T-cell (primary cell): ENCODE measurements at regions not wholly inside any gene's neighbourhood (a gene's known extent, or its start where the extent isn't known, plus 50 kb on each side); places are given as distances from the start of the nearest gene placed in this dataset.

Source experiments
- ATAC-seq, 4 experiments: fragments of 200-7000 bp in 3 of 4; fragments of 150-1000 bp in 1 of 4; cut with Tn5 transposase; replicated peaks in 1 of 4; 1 replicate in 3 of 4; 2 replicates in 1 of 4; pipeline ENCODE4 v1.10.0; 2021; ENCODE audit warnings: moderate library complexity in 3 of 4, mild to moderate bottlenecking in 2 of 4, moderate number of reproducible peaks in 1 of 4
- CTCF ChIA-PET, 2 donors: fragments of 300-600 bp; sonication (Branson Sonifier 250); formaldehyde crosslinking; loops; one replicate each; lab custom pipeline; 2022; ENCODE audit warnings: antibody characterized with exemption in 2 of 2; lab: Charles Lee
- POLR2A ChIA-PET, 2 donors: fragments of 300-600 bp; sonication (Branson Sonifier 250); formaldehyde crosslinking; loops; one replicate each; lab custom pipeline; 2022; ENCODE audit warnings: antibody characterized with exemption in 2 of 2; lab: Charles Lee
- DNase-seq, 35 experiments: peaks; one replicate each; pipeline versions ENCODE4 v3.0.0 to v3.0.0-alpha.2; 2013 to 2023
- H3K27ac ChIP-seq: one replicate; pipeline ENCODE4 v1.5.1; 2013; ENCODE audit warnings: low read length
- H3K27me3 ChIP-seq, 2 experiments: replicated peaks in 1 of 2; 1 replicate in 1 of 2; 2 replicates in 1 of 2; pipeline versions ENCODE4 v1.6.1 to v1.7.0; 2013; ENCODE audit warnings: low read length in 1 of 2, mixed read lengths in 1 of 2; ENCODE audit not compliant: control insufficient read depth in 2 of 2, insufficient read depth in 2 of 2; ENCODE audit errors: extremely low read depth in 1 of 2
- H3K36me3 ChIP-seq, 2 donors: 1 replicate in 1 of 2; 2 replicates in 1 of 2; pipeline versions ENCODE4 v1.6.1 to v1.7.0; 2013; ENCODE audit warnings: low read length in 1 of 2; ENCODE audit not compliant: control insufficient read depth in 2 of 2, insufficient read depth in 1 of 2; ENCODE audit errors: extremely low read depth in 1 of 2
- H3K4me1 ChIP-seq, 2 experiments: 1 replicate in 1 of 2; 2 replicates in 1 of 2; pipeline versions ENCODE4 v1.6.1 to v1.7.0; 2013; ENCODE audit warnings: low read length in 2 of 2, mixed read lengths in 1 of 2; ENCODE audit not compliant: insufficient read depth in 2 of 2, control insufficient read depth in 1 of 2; ENCODE audit errors: extremely low read depth in 1 of 2
- H3K4me3 ChIP-seq, 2 donors: 1 replicate in 1 of 2; 2 replicates in 1 of 2; pipeline versions ENCODE4 v1.5.1 to v1.7.0; 2013; ENCODE audit warnings: mild to moderate bottlenecking in 2 of 2, low read length in 1 of 2, moderate library complexity in 1 of 2; ENCODE audit not compliant: control insufficient read depth in 1 of 2; ENCODE audit errors: extremely low read depth in 1 of 2
- H3K9me3 ChIP-seq: 2 replicates; pipeline ENCODE4 v1.7.0; 2013
- H3K27ac Mint-ChIP-seq, 2 donors: one replicate each; pipeline ENCODE4 v1.8.0; 2020 to 2021; ENCODE audit warnings: mild to moderate bottlenecking in 2 of 2, mixed read lengths in 2 of 2
- H3K27me3 Mint-ChIP-seq, 2 donors: one replicate each; pipeline ENCODE4 v1.8.0; 2021 to 2022; ENCODE audit warnings: mixed read lengths in 2 of 2
- H3K36me3 Mint-ChIP-seq: one replicate; pipeline ENCODE4 v1.8.0; 2021; ENCODE audit warnings: mixed read lengths
- H3K4me1 Mint-ChIP-seq, 3 donors: one replicate each; pipeline ENCODE4 v1.8.0; 2020 to 2022; ENCODE audit warnings: mixed read lengths in 3 of 3, mild to moderate bottlenecking in 1 of 3
- H3K4me3 Mint-ChIP-seq, 3 donors: one replicate each; pipeline ENCODE4 v1.8.0; 2020 to 2022; ENCODE audit warnings: mild to moderate bottlenecking in 3 of 3, mixed read lengths in 3 of 3, moderate library complexity in 3 of 3
- H3K9me3 Mint-ChIP-seq, 3 donors: one replicate each; pipeline ENCODE4 v1.8.0; 2020 to 2022; ENCODE audit warnings: mixed read lengths in 3 of 3
- WGBS: methylation state at CpG from one replicate; pipeline ENCODE4 v1.1.5; 2013; ENCODE audit warnings: missing lambda C conversion rate; ENCODE audit not compliant: insufficient coverage; 5-methylcytosine and 5-hydroxymethylcytosine counted together

DNA sequence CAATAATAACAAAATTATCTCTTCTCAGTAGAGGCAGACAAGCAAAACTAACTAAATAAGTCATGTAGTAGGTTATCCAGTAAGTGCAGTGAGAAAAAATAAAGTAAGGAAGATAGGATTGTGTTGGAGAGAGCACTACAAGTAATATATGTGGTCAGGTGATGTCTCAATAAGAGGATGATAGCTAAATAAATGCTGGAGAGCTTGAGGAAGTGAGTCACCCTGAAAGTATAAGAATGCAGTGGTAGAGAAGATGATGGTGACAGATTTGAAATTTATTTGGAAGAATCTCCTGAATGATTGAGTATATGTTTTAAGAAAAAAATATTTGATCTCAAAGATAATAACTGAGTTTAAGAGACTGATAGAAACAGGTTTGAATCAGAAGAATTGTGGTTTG lies 152.2 kb upstream of the PRR20A start:
- Mint-ChIP-seq H3K4me3 (no peak overlapping the region), H3K27ac (no peak overlapping the region), H3K9me3 (peaks cover 7 to 19% (median 13%) of the 10 kb centered on the region in 3 donors), H3K27me3 (no peaks in the 10 kb centered on the region), H3K36me3 (no peaks in the 10 kb centered on the region), H3K4me1 (no peaks in the 10 kb centered on the region)
- H3K9me3 ChIP-seq, result peaks cover 3% of the 10 kb centered on the region
- no peak for ATAC-seq
- POLR2A ChIA-PET, result no interaction called here
- H3K4me3 ChIP-seq, result no peak overlapping the region
- CTCF ChIA-PET, result no interaction called here
- H3K27ac ChIP-seq, result no peak overlapping the region
- no peak for DNase-seq
- H3K36me3 ChIP-seq, result no peaks in the 10 kb centered on the region
- no peaks in the 10 kb centered on the region for H3K27me3 ChIP-seq
- no peaks in the 10 kb centered on the region for H3K4me1 ChIP-seq

DNA sequence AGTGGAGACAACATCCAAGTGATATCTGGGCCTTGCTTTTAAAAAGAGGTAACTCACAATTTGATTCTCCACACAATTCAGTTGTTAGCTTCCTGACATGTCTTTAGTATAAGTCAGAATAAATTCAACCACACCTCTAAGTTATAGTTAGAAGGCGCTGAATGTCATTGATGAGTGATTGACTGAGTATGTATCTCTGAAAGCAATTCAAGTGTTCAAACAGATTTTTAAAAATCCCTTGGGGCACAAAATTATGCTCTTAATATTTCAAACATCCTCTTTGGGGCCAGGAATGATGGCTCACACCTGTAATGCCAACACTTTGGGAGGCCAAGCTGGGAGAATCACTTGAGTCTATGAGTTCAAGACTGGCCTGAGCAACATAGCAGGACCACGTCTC lies 137.0 kb upstream of the PRR20A start:
- Mint-ChIP-seq H3K4me3 (no peak overlapping the region), H3K36me3 (no peaks in the 10 kb centered on the region), H3K27me3 (no peaks in the 10 kb centered on the region), H3K4me1 (no peaks in the 10 kb centered on the region), H3K9me3 (peaks cover 16 to 19% (median 16%) of the 10 kb centered on the region in 3 donors), H3K27ac (no peak overlapping the region)
- POLR2A ChIA-PET, result interaction anchor here in 1 of 2 donors (0.6 kb wide), 1 partner anchor 71 kb away, joined by 4 read pairs; no protein-coding TSS in a partner anchor
- DNase-seq (no peak), ATAC-seq (no peak)
- CTCF ChIA-PET, result no interaction called here
- Histone ChIP-seq H3K27me3 (no peaks in the 10 kb centered on the region), H3K36me3 (no peaks in the 10 kb centered on the region), H3K4me3 (no peak overlapping the region), H3K9me3 (peaks cover 2% of the 10 kb centered on the region), H3K27ac (no peak overlapping the region), H3K4me1 (no peaks in the 10 kb centered on the region)
- WGBS, result no CpG with 5 or more reads among the region's 2 CpGs

DNA sequence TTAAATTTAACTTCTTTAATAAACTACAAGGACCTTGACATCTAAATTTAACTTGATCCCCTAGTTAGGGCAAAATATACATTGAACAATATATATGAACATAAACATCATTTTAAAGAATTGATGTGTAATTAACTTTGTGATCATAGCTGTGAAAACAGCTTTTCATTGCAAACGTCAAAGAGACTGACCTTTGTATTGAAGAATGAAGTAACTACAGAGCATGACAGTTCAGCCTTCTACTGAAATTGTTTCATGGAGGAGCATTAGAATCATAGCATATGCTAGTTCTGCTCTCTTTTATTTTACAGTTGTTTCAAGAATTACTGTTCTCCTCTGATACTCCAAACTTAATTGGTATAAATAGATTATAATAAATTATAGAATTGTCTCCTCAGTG lies 123.4 kb upstream of the PRR20A start:
- no CpG with 5 or more reads among the region's 1 CpG for WGBS
- H3K9me3 Mint-ChIP-seq, result peaks cover 11 to 26% (median 16%) of the 10 kb centered on the region in 3 donors
- H3K4me1 Mint-ChIP-seq, result no peaks in the 10 kb centered on the region
- no peaks in the 10 kb centered on the region for H3K4me1 ChIP-seq
- no peaks in the 10 kb centered on the region for H3K27me3 ChIP-seq
- no peak for DNase-seq
- CTCF ChIA-PET, result no interaction called here
- no peak overlapping the region for H3K4me3 ChIP-seq
- H3K9me3 ChIP-seq, result no peaks in the 10 kb centered on the region
- H3K36me3 Mint-ChIP-seq, result no peaks in the 10 kb centered on the region
- H3K27ac ChIP-seq, result no peak overlapping the region
- no peak overlapping the region for H3K4me3 Mint-ChIP-seq
- POLR2A ChIA-PET, result no interaction called here
- no peak for ATAC-seq
- H3K27me3 Mint-ChIP-seq, result no peaks in the 10 kb centered on the region
- no peaks in the 10 kb centered on the region for H3K36me3 ChIP-seq
- no peak overlapping the region for H3K27ac Mint-ChIP-seq

DNA sequence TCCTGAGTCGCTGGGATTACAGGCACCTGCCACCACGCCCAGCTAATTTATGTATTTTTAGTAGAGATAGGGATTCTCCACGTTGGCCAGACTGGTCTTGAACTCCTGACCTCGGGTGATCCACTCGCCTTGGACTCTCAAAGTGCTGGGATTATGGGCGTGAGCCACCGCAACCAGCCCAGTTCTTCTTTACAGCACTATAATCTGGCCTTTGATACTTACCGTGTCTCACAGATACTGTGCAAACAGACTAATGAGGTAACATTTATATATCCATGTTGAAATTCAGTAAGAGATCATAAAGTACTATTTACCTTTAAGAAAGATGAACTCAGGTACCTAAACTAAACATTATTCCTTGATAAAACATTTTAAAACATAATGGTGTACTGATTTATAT lies 121.8 kb upstream of the PRR20A start:
- no peak overlapping the region for H3K4me3 Mint-ChIP-seq
- no peaks in the 10 kb centered on the region for H3K36me3 Mint-ChIP-seq
- Histone ChIP-seq H3K4me3 (no peak overlapping the region), H3K36me3 (no peaks in the 10 kb centered on the region), H3K27me3 (no peaks in the 10 kb centered on the region), H3K4me1 (no peaks in the 10 kb centered on the region), H3K9me3 (no peaks in the 10 kb centered on the region), H3K27ac (no peak overlapping the region)
- H3K9me3 Mint-ChIP-seq, result peaks cover 18 to 34% (median 20%) of the 10 kb centered on the region in 3 donors
- DNase-seq, result no peak
- ChIA-PET POLR2A (no interaction called here), CTCF (no interaction called here)
- H3K27ac Mint-ChIP-seq, result no peak overlapping the region
- ATAC-seq, result no peak
- H3K4me1 Mint-ChIP-seq, result no peaks in the 10 kb centered on the region
- WGBS, result no CpG with 5 or more reads among the region's 8 CpGs
- H3K27me3 Mint-ChIP-seq, result no peaks in the 10 kb centered on the region

DNA sequence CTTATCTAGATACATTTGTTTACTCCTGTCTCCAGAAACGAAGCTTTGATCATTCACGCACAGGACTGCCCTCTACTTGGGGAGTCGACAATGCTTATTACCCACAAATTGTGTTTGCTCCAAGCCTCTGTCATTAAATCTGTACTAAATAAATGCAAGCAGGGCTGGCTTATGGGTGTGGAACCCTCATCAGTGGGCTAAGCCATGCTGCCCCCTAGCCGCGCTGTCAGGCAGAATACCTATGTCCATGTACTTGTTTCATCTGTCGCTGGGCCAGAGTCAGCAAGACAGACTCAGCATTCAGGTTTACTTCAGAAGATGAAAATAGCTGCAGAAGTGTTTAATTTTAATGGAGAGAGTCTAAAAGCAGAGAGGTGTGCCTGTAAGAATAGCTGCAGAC lies 110.0 kb upstream of the PRR20A start:
- no peak overlapping the region for H3K4me3 ChIP-seq
- DNase-seq (no peak), ATAC-seq (no peak)
- Mint-ChIP-seq H3K9me3 (peaks cover 6 to 41% (median 21%) of the 10 kb centered on the region in 3 donors), H3K27ac (no peak overlapping the region), H3K27me3 (no peaks in the 10 kb centered on the region), H3K4me3 (no peak overlapping the region), H3K4me1 (no peaks in the 10 kb centered on the region), H3K36me3 (no peaks in the 10 kb centered on the region)
- H3K27me3 ChIP-seq, result no peaks in the 10 kb centered on the region
- no peaks in the 10 kb centered on the region for H3K36me3 ChIP-seq
- H3K27ac ChIP-seq, result no peak overlapping the region
- WGBS, result 95% methylated on average over 3 of the region's 6 CpGs
- ChIA-PET CTCF (interaction anchor here in 1 of 2 donors (0.6 kb wide), 1 partner anchor 301 kb away, joined by 4 read pairs; no protein-coding TSS in a partner anchor), POLR2A (no interaction called here)
- H3K4me1 ChIP-seq, result no peaks in the 10 kb centered on the region
- H3K9me3 ChIP-seq, result peaks cover 2% of the 10 kb centered on the region

DNA sequence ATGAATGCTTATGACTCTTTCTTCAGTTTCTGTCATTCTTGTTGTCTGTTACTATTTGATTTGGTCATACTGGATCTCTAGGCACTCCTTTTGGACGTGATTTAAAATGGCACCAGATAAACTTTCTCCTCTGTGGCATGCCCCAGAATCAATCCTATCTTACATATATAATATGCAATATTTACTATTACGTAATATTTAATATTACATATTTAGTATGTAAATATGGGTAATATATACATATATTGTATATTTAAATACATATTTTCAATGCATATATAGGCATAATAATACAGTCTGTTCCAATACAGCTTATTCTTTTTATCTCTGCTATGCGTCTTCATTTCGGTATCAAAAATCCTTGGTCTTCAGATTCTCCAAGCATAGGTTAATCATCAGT lies 104.4 kb upstream of the PRR20A start:
- no peaks in the 10 kb centered on the region for H3K27me3 Mint-ChIP-seq
- CTCF ChIA-PET, result no interaction called here
- WGBS, result no CpG with 5 or more reads among the region's 4 CpGs

DNA sequence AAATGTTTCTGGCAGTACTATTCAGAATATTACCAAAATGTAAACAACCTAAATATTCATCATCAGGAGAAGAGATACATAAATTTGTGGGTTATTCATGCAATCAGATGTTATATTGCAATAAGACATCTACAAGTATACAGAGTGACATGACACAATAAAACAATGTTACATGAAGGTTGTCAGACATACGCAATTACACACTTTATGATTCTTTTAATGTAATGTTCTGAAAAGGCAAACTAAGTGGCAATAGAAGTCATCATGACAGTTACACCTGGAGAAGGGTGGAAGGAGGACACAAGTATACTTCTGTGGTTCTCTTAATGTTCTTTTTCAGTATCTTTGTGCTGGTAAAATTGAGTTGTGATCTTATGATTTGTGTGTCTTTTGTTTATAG lies 95.8 kb upstream of the PRR20A start:
- H3K27me3 ChIP-seq, result no peaks in the 10 kb centered on the region
- Mint-ChIP-seq H3K9me3 (peaks cover 14 to 35% (median 30%) of the 10 kb centered on the region in 3 donors), H3K27ac (no peak overlapping the region), H3K4me1 (no peaks in the 10 kb centered on the region), H3K36me3 (no peaks in the 10 kb centered on the region), H3K4me3 (no peak overlapping the region), H3K27me3 (no peaks in the 10 kb centered on the region)
- no peak for ATAC-seq
- POLR2A ChIA-PET, result no interaction called here
- WGBS, result no CpG with 5 or more reads among the region's 1 CpG
- H3K4me1 ChIP-seq, result no peaks in the 10 kb centered on the region
- CTCF ChIA-PET, result no interaction called here
- no peaks in the 10 kb centered on the region for H3K36me3 ChIP-seq
- no peak overlapping the region for H3K4me3 ChIP-seq
- no peak overlapping the region for H3K27ac ChIP-seq
- DNase-seq, result no peak
- peaks cover 2% of the 10 kb centered on the region for H3K9me3 ChIP-seq

More for the DNA sequence above, 104.4 kb upstream of the PRR20A start:
- Histone ChIP-seq H3K4me1 (no peaks in the 10 kb centered on the region), H3K36me3 (no peaks in the 10 kb centered on the region), H3K9me3 (peaks cover 2% of the 10 kb centered on the region), H3K27me3 (no peaks in the 10 kb centered on the region), H3K4me3 (no peak overlapping the region), H3K27ac (no peak overlapping the region)
- Mint-ChIP-seq H3K4me1 (no peaks in the 10 kb centered on the region), H3K4me3 (no peak overlapping the region), H3K27ac (no peak overlapping the region), H3K36me3 (no peaks in the 10 kb centered on the region), H3K9me3 (peaks cover 10 to 16% (median 12%) of the 10 kb centered on the region in 3 donors)
- DNase-seq, result no peak
- POLR2A ChIA-PET, result no interaction called here
- ATAC-seq, result no peak
